ENCODE measurements at regions not wholly inside any gene's neighbourhood (a gene's known extent, or its start where the extent isn't known, plus 50 kb on each side); places are given as distances from the start of the nearest gene placed in this dataset.

GRCh38 chr10:117480097-117480496, 62.4 kb upstream of the EMX2 start:
- Mint-ChIP-seq H3K27me3 (ENCODE audit: unreplicated experiment) (peaks cover 6% of the 10 kb centered on the region), H3K9me3 (ENCODE audit: unreplicated experiment) (no peaks in the 10 kb centered on the region), H3K4me1 (ENCODE audit: low read depth, unreplicated experiment) (no peaks in the 10 kb centered on the region), H3K4me3 (ENCODE audit: unreplicated experiment) (no peak overlapping the region), H3K27ac (ENCODE audit: unreplicated experiment) (no peak overlapping the region), H3K36me3 (ENCODE audit: unreplicated experiment) (no peaks in the 10 kb centered on the region)
- TF ChIP-seq CTCF (IDR thresholded peaks at IDR 0.05; ENCODE audit: partially characterized antibody, unreplicated experiment), result no peak
- no peak for DNase-seq

- H3K27me3 Mint-ChIP-seq (ENCODE audit: unreplicated experiment), result peaks cover 6% of the 10 kb centered on the region
- TF ChIP-seq CTCF (IDR thresholded peaks at IDR 0.05; ENCODE audit: partially characterized antibody, unreplicated experiment), result no peak
- no peaks in the 10 kb centered on the region for H3K4me1 Mint-ChIP-seq (ENCODE audit: low read depth, unreplicated experiment)
- H3K4me3 Mint-ChIP-seq (ENCODE audit: unreplicated experiment), result no peak overlapping the region
- no peaks in the 10 kb centered on the region for H3K9me3 Mint-ChIP-seq (ENCODE audit: unreplicated experiment)
- no peaks in the 10 kb centered on the region for H3K36me3 Mint-ChIP-seq (ENCODE audit: unreplicated experiment)
- no peak for DNase-seq
- H3K27ac Mint-ChIP-seq (ENCODE audit: unreplicated experiment), result no peak overlapping the region
Measured at GRCh38 chr10:117477961-117478670, 64.4 kb upstream of the EMX2 start.

- Mint-ChIP-seq H3K4me3 (ENCODE audit: unreplicated experiment) (no peak overlapping the region), H3K27ac (ENCODE audit: unreplicated experiment) (no peak overlapping the region), H3K9me3 (ENCODE audit: unreplicated experiment) (no peaks in the 10 kb centered on the region), H3K27me3 (ENCODE audit: unreplicated experiment) (peaks cover 6% of the 10 kb centered on the region), H3K4me1 (ENCODE audit: low read depth, unreplicated experiment) (no peaks in the 10 kb centered on the region), H3K36me3 (ENCODE audit: unreplicated experiment) (no peaks in the 10 kb centered on the region)
- no peak for TF ChIP-seq CTCF (IDR thresholded peaks at IDR 0.05; ENCODE audit: partially characterized antibody, unreplicated experiment)
- no peak for DNase-seq
Measured at GRCh38 chr10:117477211-117477947, 65.2 kb upstream of the EMX2 start.

GRCh38 chr10:117476716-117477115, 65.8 kb upstream of the EMX2 start:
- Mint-ChIP-seq H3K4me1 (ENCODE audit: low read depth, unreplicated experiment) (no peaks in the 10 kb centered on the region), H3K36me3 (ENCODE audit: unreplicated experiment) (no peaks in the 10 kb centered on the region), H3K27me3 (ENCODE audit: unreplicated experiment) (peaks cover 6% of the 10 kb centered on the region), H3K9me3 (ENCODE audit: unreplicated experiment) (peaks cover 2% of the 10 kb centered on the region), H3K4me3 (ENCODE audit: unreplicated experiment) (no peak overlapping the region), H3K27ac (ENCODE audit: unreplicated experiment) (no peak overlapping the region)
- TF ChIP-seq CTCF (IDR thresholded peaks at IDR 0.05; ENCODE audit: partially characterized antibody, unreplicated experiment), result no peak
- DNase-seq, result no peak

- Mint-ChIP-seq H3K27ac (ENCODE audit: unreplicated experiment) (no peak overlapping the region), H3K4me3 (ENCODE audit: unreplicated experiment) (no peak overlapping the region), H3K27me3 (ENCODE audit: unreplicated experiment) (peaks cover 6% of the 10 kb centered on the region), H3K4me1 (ENCODE audit: low read depth, unreplicated experiment) (no peaks in the 10 kb centered on the region), H3K36me3 (ENCODE audit: unreplicated experiment) (no peaks in the 10 kb centered on the region), H3K9me3 (ENCODE audit: unreplicated experiment) (peaks cover 2% of the 10 kb centered on the region)
- TF ChIP-seq CTCF (IDR thresholded peaks at IDR 0.05; ENCODE audit: partially characterized antibody, unreplicated experiment), result no peak
- DNase-seq, result no peak
Measured at GRCh38 chr10:117476281-117476680, 66.3 kb upstream of the EMX2 start.

Measured in glutamatergic neuron (in vitro differentiated cells).